ENCODE measurements at regions not wholly inside any gene's neighbourhood (a gene's known extent, or its start where the extent isn't known, plus 50 kb on each side); places are given as distances from the start of the nearest gene placed in this dataset.

GRCh38 chr12:11553871-11554533 lies 95.5 kb upstream of the ETV6 start:
- H3K36me3 ChIP-seq (ENCODE audit: control insufficient read depth, insufficient read depth, low read length) = no peaks in the 10 kb centered on the region
- H3K9me3 ChIP-seq (ENCODE audit: control insufficient read depth, low read length) = no peaks in the 10 kb centered on the region
- WGBS, 2 experiments (ENCODE audit: insufficient coverage in 2 of 2) = 38 to 55% methylated on average over 4 to 6 of the region's 9 CpGs
- no peak overlapping the region for H3K4me3 ChIP-seq (ENCODE audit: extremely low read depth, insufficient read depth, low read length, poor library complexity, severe bottlenecking)
- H3K4me1 ChIP-seq (ENCODE audit: control insufficient read depth, insufficient read depth, low read length, poor library complexity, severe bottlenecking) = peaks cover 14% of the 10 kb centered on the region
- no peak overlapping the region for H3K27ac ChIP-seq (ENCODE audit: low read depth, low read length, severe bottlenecking)

GRCh38 chr12:11555195-11555594 lies 94.3 kb upstream of the ETV6 start:
- Histone ChIP-seq H3K9me3 (ENCODE audit: control insufficient read depth, low read length) (no peaks in the 10 kb centered on the region), H3K27ac (ENCODE audit: low read depth, low read length, severe bottlenecking) (no peak overlapping the region)
- WGBS, 2 experiments (ENCODE audit: insufficient coverage in 2 of 2) = 86 to 88% methylated on average over 3 to 7 of the region's 7 CpGs

DNA sequence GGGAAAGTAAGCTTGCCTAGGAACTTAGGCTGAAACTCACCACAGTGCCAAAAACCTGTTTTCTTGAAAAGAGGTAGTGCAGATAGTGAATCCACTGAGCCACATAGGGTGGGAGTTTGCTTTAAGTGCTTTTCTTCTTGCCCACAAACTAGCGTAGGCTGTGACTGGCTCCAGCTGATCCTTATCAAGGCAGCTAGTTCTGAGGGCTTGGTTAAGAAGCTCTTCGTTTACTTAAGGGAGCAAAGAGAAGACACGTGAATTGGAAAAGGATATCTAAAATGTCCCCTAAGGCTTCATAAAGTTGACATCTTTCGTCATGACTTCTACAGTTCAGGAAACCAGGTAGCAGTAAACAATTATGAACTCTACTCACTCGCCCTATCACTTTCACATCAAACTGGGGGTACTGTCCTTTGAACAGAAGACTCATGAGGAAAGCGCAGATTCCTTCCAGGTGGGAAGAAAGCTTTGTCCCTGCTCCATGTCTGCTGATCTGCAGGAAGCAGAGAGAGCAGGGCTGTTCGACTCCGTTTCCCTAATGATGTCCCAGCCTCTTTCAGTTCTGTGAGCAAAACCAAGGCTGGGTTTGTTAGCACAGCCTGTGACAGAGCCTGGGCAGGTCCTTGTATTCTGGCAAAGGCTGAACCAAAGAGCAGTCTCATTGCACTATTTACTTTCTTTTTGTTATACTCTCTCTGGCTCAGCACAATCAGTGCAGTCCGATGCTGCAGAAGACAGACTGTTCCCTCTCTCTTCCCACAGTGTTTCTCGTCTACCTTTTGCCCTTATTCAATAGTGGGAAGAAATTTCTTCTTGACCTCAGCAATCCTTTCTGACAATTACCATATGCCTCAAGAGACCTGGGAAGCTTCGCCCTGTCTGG lies 93.5 kb upstream of the ETV6 start:
- Histone ChIP-seq H3K27ac (ENCODE audit: low read depth, low read length, severe bottlenecking) (no peak overlapping the region), H3K4me3 (ENCODE audit: extremely low read depth, insufficient read depth, low read length, poor library complexity, severe bottlenecking) (no peak overlapping the region), H3K36me3 (ENCODE audit: control insufficient read depth, insufficient read depth, low read length) (no peaks in the 10 kb centered on the region), H3K9me3 (ENCODE audit: control insufficient read depth, low read length) (no peaks in the 10 kb centered on the region), H3K4me1 (ENCODE audit: control insufficient read depth, insufficient read depth, low read length, poor library complexity, severe bottlenecking) (peaks cover 14% of the 10 kb centered on the region)
- 75 to 78% methylated on average over 9 of the region's 11 CpGs for WGBS, 2 experiments (ENCODE audit: insufficient coverage in 2 of 2)

More at GRCh38 chr12:11555195-11555594, 94.3 kb upstream of the ETV6 start:
- H3K4me3 ChIP-seq (ENCODE audit: extremely low read depth, insufficient read depth, low read length, poor library complexity, severe bottlenecking) = no peak overlapping the region
- no peaks in the 10 kb centered on the region for H3K36me3 ChIP-seq (ENCODE audit: control insufficient read depth, insufficient read depth, low read length)
- H3K4me1 ChIP-seq (ENCODE audit: control insufficient read depth, insufficient read depth, low read length, poor library complexity, severe bottlenecking) = peaks cover 14% of the 10 kb centered on the region

- H3K4me1 ChIP-seq (ENCODE audit: control insufficient read depth, insufficient read depth, low read length, poor library complexity, severe bottlenecking) = peaks cover 14% of the 10 kb centered on the region
- no peak overlapping the region for H3K4me3 ChIP-seq (ENCODE audit: extremely low read depth, insufficient read depth, low read length, poor library complexity, severe bottlenecking)
- no peaks in the 10 kb centered on the region for H3K9me3 ChIP-seq (ENCODE audit: control insufficient read depth, low read length)
- H3K27ac ChIP-seq (ENCODE audit: low read depth, low read length, severe bottlenecking) = no peak overlapping the region
- 80 to 90% methylated on average over 5 to 6 of the region's 6 CpGs for WGBS, 2 experiments (ENCODE audit: insufficient coverage in 2 of 2)
- H3K36me3 ChIP-seq (ENCODE audit: control insufficient read depth, insufficient read depth, low read length) = no peaks in the 10 kb centered on the region
Measured at GRCh38 chr12:11556682-11557081, 92.8 kb upstream of the ETV6 start.

DNA sequence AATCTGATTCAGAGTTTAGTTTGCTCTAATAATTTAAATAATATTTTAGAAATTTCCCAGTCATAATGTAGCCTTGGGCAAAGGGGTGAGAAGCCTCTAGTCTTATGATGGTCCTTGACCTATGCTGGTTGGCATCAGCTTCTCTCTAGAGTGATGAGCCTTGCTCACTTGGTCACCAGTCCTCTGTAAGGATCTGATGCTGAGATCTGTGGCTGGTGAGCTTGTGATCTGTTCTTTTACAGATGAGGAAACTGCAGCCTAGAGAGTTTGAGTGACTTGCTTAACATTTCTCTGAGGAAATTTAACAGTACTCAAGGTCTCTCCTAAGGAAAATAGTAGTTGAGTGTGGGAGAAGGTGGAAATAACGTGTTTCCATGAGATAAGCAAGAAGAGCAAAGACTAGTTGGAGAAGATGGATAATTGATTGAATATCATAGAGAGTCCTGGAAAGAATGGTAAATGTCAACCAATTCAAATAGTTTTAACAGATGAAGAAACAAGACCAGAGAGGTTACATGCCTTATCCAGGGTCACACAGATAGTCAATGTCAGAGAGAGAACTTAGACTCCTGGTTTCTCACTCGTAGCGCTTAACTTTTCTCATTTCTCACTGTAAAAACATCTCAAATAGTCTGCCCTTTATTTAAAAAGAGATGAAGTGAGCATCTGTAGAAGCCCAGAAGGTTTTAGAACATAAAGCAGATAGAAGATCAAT lies 89.7 kb upstream of the ETV6 start:
- H3K9me3 ChIP-seq (ENCODE audit: control insufficient read depth, low read length) = no peaks in the 10 kb centered on the region
- no peak overlapping the region for H3K27ac ChIP-seq (ENCODE audit: low read depth, low read length, severe bottlenecking)
- WGBS, 2 experiments (ENCODE audit: insufficient coverage in 2 of 2) = 92 to 100% methylated on average over 1 to 2 of the region's 3 CpGs
- no peaks in the 10 kb centered on the region for H3K36me3 ChIP-seq (ENCODE audit: control insufficient read depth, insufficient read depth, low read length)
- no peak overlapping the region for H3K4me3 ChIP-seq (ENCODE audit: extremely low read depth, insufficient read depth, low read length, poor library complexity, severe bottlenecking)
- H3K4me1 ChIP-seq (ENCODE audit: control insufficient read depth, insufficient read depth, low read length, poor library complexity, severe bottlenecking) = peaks cover 14% of the 10 kb centered on the region

DNA sequence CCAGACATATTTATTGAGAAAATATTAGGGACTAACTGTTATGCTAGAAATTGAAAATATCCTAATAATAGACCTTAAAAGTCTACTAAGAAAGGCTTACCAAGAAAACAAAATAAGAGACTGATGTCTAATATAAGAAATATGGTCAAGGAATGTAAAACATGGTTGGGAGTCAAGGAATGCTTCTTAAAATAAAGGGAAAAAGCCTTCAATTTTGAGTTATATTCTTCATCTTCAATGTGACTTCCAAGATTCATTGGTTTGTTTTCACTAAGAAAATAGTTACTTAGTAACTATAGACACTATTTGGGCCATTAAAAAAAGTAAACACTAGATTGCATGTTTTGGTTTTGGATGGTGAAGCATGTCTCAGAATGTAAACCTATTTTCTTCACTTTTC lies 88.1 kb upstream of the ETV6 start:
- Histone ChIP-seq H3K4me1 (ENCODE audit: control insufficient read depth, insufficient read depth, low read length, poor library complexity, severe bottlenecking) (no peaks in the 10 kb centered on the region), H3K4me3 (ENCODE audit: extremely low read depth, insufficient read depth, low read length, poor library complexity, severe bottlenecking) (no peak overlapping the region)

GRCh38 chr12:11563785-11564739 lies 85.4 kb upstream of the ETV6 start:
- H3K4me3 ChIP-seq (ENCODE audit: extremely low read depth, insufficient read depth, low read length, poor library complexity, severe bottlenecking) = no peak overlapping the region
- H3K4me1 ChIP-seq (ENCODE audit: control insufficient read depth, insufficient read depth, low read length, poor library complexity, severe bottlenecking) = no peaks in the 10 kb centered on the region
- H3K36me3 ChIP-seq (ENCODE audit: control insufficient read depth, insufficient read depth, low read length) = no peaks in the 10 kb centered on the region
- WGBS, 2 experiments (ENCODE audit: insufficient coverage in 2 of 2) = 93 to 95% methylated on average over 5 to 6 of the region's 10 CpGs
- no peak overlapping the region for H3K27ac ChIP-seq (ENCODE audit: low read depth, low read length, severe bottlenecking)
- no peaks in the 10 kb centered on the region for H3K9me3 ChIP-seq (ENCODE audit: control insufficient read depth, low read length)

More for the DNA sequence above, 88.1 kb upstream of the ETV6 start:
- no peak overlapping the region for H3K27ac ChIP-seq (ENCODE audit: low read depth, low read length, severe bottlenecking)
- no peaks in the 10 kb centered on the region for H3K9me3 ChIP-seq (ENCODE audit: control insufficient read depth, low read length)
- H3K36me3 ChIP-seq (ENCODE audit: control insufficient read depth, insufficient read depth, low read length) = no peaks in the 10 kb centered on the region

- H3K27ac ChIP-seq (ENCODE audit: low read depth, low read length, severe bottlenecking) = no peak overlapping the region
- no peak overlapping the region for H3K4me3 ChIP-seq (ENCODE audit: extremely low read depth, insufficient read depth, low read length, poor library complexity, severe bottlenecking)
- H3K36me3 ChIP-seq (ENCODE audit: control insufficient read depth, insufficient read depth, low read length) = no peaks in the 10 kb centered on the region
- H3K4me1 ChIP-seq (ENCODE audit: control insufficient read depth, insufficient read depth, low read length, poor library complexity, severe bottlenecking) = no peaks in the 10 kb centered on the region
- no peaks in the 10 kb centered on the region for H3K9me3 ChIP-seq (ENCODE audit: control insufficient read depth, low read length)
- 92 to 100% methylated on average over 2 to 3 of the region's 7 CpGs for WGBS, 2 experiments (ENCODE audit: insufficient coverage in 2 of 2)
Measured at GRCh38 chr12:11564984-11565651, 84.4 kb upstream of the ETV6 start.

GRCh38 chr12:11565752-11566151 lies 83.7 kb upstream of the ETV6 start:
- Histone ChIP-seq H3K4me3 (ENCODE audit: extremely low read depth, insufficient read depth, low read length, poor library complexity, severe bottlenecking) (no peak overlapping the region), H3K4me1 (ENCODE audit: control insufficient read depth, insufficient read depth, low read length, poor library complexity, severe bottlenecking) (no peaks in the 10 kb centered on the region), H3K9me3 (ENCODE audit: control insufficient read depth, low read length) (no peaks in the 10 kb centered on the region), H3K36me3 (ENCODE audit: control insufficient read depth, insufficient read depth, low read length) (no peaks in the 10 kb centered on the region), H3K27ac (ENCODE audit: low read depth, low read length, severe bottlenecking) (no peak overlapping the region)
- no CpG with 5 or more reads among the region's 2 CpGs for WGBS, 2 experiments (ENCODE audit: insufficient coverage in 2 of 2)
